Right atrium auricular region (tissue), 2 donors: ENCODE measurements at regions not wholly inside any gene's neighbourhood (a gene's known extent, or its start where the extent isn't known, plus 50 kb on each side); places are given as distances from the start of the nearest gene placed in this dataset.

ENCODE experiments used
- DNase-seq: peaks from one replicate; pipeline ENCODE4 v3.0.0-alpha.2; 2019; ENCODE audit warnings: low spot score
- H3K27ac ChIP-seq, 2 donors: fragments of 200-600 bp; sonication (generic); 1 replicate in 1 of 2; 2 replicates in 1 of 2; pipeline ENCODE4 v1.5.1; 2016 to 2019
- H3K27me3 ChIP-seq, 2 donors: fragments of 200-600 bp; sonication (generic); one replicate each; pipeline versions ENCODE4 v1.5.1 to v1.6.0; 2017 to 2019
- H3K36me3 ChIP-seq: fragments of 200-600 bp; sonication (generic); one replicate; pipeline ENCODE4 v1.5.1; 2016
- H3K4me1 ChIP-seq, 2 donors: fragments of 200-600 bp; sonication (generic); one replicate each; pipeline versions ENCODE4 v1.5.1 to v1.6.0; 2017 to 2019
- H3K4me3 ChIP-seq, 2 donors: fragments of 200-600 bp; sonication (generic); 1 replicate in 1 of 2; 2 replicates in 1 of 2; pipeline ENCODE4 v1.5.1; 2017 to 2019; ENCODE audit warnings: mild to moderate bottlenecking in 1 of 2, moderate library complexity in 1 of 2
- H3K9me3 ChIP-seq, 2 donors: fragments of 200-600 bp; sonication (generic); one replicate each; pipeline ENCODE4 v1.5.1; 2019
- TF ChIP-seq, protein P1 (sequence below), 2 donors: fragments of 200-600 bp; sonication (generic); IDR thresholded peaks; one replicate each; pipeline ENCODE4 v1.5.1; 2019; ENCODE audit warnings: antibody characterized with exemption in 2 of 2

DNA sequence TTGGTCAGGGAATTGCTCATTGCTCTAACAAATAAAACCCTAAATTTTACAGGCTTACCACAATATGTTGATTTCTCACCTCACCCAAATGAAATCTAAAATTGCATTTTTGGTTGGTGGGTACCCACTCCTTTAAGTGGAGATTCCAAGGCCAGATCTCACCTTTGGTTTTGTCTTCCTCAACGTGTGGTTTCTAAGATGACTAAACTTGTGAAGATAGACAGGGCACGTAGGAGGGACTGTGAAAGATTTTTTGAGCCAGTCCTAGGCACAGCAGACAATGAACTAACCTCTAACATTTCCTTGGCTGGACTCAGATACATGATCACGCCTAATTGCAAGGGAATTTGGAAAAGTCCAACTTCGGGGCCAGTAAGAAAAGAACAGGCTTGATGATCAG lies 1003.9 kb downstream of the FLRT2 start:
- no peaks in the 10 kb centered on the region for H3K9me3 ChIP-seq
- TF ChIP-seq, protein P1, sequence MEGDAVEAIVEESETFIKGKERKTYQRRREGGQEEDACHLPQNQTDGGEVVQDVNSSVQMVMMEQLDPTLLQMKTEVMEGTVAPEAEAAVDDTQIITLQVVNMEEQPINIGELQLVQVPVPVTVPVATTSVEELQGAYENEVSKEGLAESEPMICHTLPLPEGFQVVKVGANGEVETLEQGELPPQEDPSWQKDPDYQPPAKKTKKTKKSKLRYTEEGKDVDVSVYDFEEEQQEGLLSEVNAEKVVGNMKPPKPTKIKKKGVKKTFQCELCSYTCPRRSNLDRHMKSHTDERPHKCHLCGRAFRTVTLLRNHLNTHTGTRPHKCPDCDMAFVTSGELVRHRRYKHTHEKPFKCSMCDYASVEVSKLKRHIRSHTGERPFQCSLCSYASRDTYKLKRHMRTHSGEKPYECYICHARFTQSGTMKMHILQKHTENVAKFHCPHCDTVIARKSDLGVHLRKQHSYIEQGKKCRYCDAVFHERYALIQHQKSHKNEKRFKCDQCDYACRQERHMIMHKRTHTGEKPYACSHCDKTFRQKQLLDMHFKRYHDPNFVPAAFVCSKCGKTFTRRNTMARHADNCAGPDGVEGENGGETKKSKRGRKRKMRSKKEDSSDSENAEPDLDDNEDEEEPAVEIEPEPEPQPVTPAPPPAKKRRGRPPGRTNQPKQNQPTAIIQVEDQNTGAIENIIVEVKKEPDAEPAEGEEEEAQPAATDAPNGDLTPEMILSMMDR (IDR thresholded peaks at IDR 0.05): no peak
- no peak overlapping the region for H3K4me3 ChIP-seq
- no peaks in the 10 kb centered on the region for H3K27me3 ChIP-seq
- H3K4me1 ChIP-seq: no peaks in the 10 kb centered on the region
- no peak for DNase-seq
- no peak overlapping the region for H3K27ac ChIP-seq
- no peaks in the 10 kb centered on the region for H3K36me3 ChIP-seq

GRCh38 chr14:86532219-86532618 lies 1002.3 kb downstream of the FLRT2 start:
- Histone ChIP-seq H3K36me3 (no peaks in the 10 kb centered on the region), H3K4me3 (no peak overlapping the region), H3K27ac (no peak overlapping the region), H3K9me3 (no peaks in the 10 kb centered on the region), H3K27me3 (no peaks in the 10 kb centered on the region), H3K4me1 (no peaks in the 10 kb centered on the region)
- TF ChIP-seq, protein P1 (IDR thresholded peaks at IDR 0.05): no peak
- DNase-seq: no peak

DNA sequence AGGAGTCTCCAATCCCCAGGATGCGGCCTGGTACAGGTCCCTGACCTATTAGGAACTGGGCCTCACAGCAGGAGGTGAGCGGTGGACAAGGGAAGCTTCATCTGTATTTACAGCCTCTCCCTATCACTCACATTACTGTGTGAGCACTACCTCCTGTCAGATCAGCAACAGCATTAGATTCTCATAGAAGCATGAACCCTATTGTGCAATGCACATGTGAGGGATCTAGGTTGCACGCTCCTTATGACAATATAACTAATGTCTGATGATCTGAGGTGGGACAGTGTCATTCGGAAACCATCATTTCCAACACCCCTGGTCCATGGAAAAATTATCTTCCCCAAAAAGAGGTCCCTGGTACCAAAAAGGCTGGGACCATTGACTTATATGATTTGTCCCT lies 1000.5 kb downstream of the FLRT2 start:
- TF ChIP-seq, protein P1 (IDR thresholded peaks at IDR 0.05): no peak
- no peaks in the 10 kb centered on the region for H3K4me1 ChIP-seq
- no peak for DNase-seq
- no peak overlapping the region for H3K27ac ChIP-seq
- no peak overlapping the region for H3K4me3 ChIP-seq
- no peaks in the 10 kb centered on the region for H3K9me3 ChIP-seq
- H3K27me3 ChIP-seq: no peaks in the 10 kb centered on the region
- no peaks in the 10 kb centered on the region for H3K36me3 ChIP-seq

GRCh38 chr14:86527312-86527711 lies 997.4 kb downstream of the FLRT2 start:
- no peak for DNase-seq
- TF ChIP-seq, protein P1 (IDR thresholded peaks at IDR 0.05): no peak
- Histone ChIP-seq H3K36me3 (no peaks in the 10 kb centered on the region), H3K4me1 (no peaks in the 10 kb centered on the region), H3K27me3 (no peaks in the 10 kb centered on the region), H3K27ac (no peak overlapping the region), H3K4me3 (no peak overlapping the region), H3K9me3 (no peaks in the 10 kb centered on the region)

GRCh38 chr14:86525673-86526072 lies 995.7 kb downstream of the FLRT2 start:
- Histone ChIP-seq H3K36me3 (no peaks in the 10 kb centered on the region), H3K4me3 (no peak overlapping the region), H3K27me3 (no peaks in the 10 kb centered on the region), H3K9me3 (no peaks in the 10 kb centered on the region), H3K27ac (no peak overlapping the region), H3K4me1 (no peaks in the 10 kb centered on the region)
- TF ChIP-seq, protein P1 (IDR thresholded peaks at IDR 0.05): no peak
- no peak for DNase-seq

- H3K4me1 ChIP-seq: no peaks in the 10 kb centered on the region
- no peaks in the 10 kb centered on the region for H3K9me3 ChIP-seq
- TF ChIP-seq, protein P1 (IDR thresholded peaks at IDR 0.05): no peak
- no peaks in the 10 kb centered on the region for H3K27me3 ChIP-seq
- no peak for DNase-seq
- H3K36me3 ChIP-seq: no peaks in the 10 kb centered on the region
- H3K27ac ChIP-seq: no peak overlapping the region
- no peak overlapping the region for H3K4me3 ChIP-seq
These were observed 991.9 kb downstream of the FLRT2 start for GRCh38 chr14:86521843-86522242.
